ENCODE measurements at regions not wholly inside any gene's neighbourhood (a gene's known extent, or its start where the extent isn't known, plus 50 kb on each side); places are given as distances from the start of the nearest gene placed in this dataset.

- intact Hi-C loops (cut with micrococcal nuclease; ENCODE audit: unreplicated experiment): no loop called here
- ChIA-PET POLR2A (no interaction called here), CTCF (ENCODE audit: low intra/inter-chr PET ratio, low total read pairs) (no interaction called here)
- BruUV-seq (replicated peaks): no TSS peak
- Histone ChIP-seq H3K9me3 (ENCODE audit: low read length) (no peaks in the 10 kb centered on the region), H2AFZ (ENCODE audit: low read length) (no peak overlapping the region), H3K9ac (ENCODE audit: insufficient read depth, low read depth, low read length) (no peak overlapping the region), H3K27ac (ENCODE audit: extremely low read length, insufficient read depth, low read length) (no peak overlapping the region), H3K4me2 (ENCODE audit: low read depth, low read length) (no peak overlapping the region), H3K4me1 (ENCODE audit: insufficient read depth, low read length) (no peaks in the 10 kb centered on the region), H4K20me1 (ENCODE audit: insufficient read depth, low read length) (no peaks in the 10 kb centered on the region), H3K79me2 (ENCODE audit: insufficient read depth, low read length) (no peaks in the 10 kb centered on the region), H3K4me3 (replicated peaks in 1 of 3; ENCODE audit: insufficient read depth in 1 of 3, low read depth in 2 of 3, low read length in 3 of 3) (no peak overlapping the region), H3K27me3 (ENCODE audit: control insufficient read depth in 1 of 2, insufficient read depth in 2 of 2, low read length in 2 of 2) (peaks cover 0 to 15% of the 10 kb centered on the region in 2 experiments; a peak in 1 of 5 replicates), H3K36me3 (replicated peaks in 1 of 2; ENCODE audit: control insufficient read depth in 1 of 2, insufficient read depth in 2 of 2, low read length in 2 of 2) (no peaks in the 10 kb centered on the region)
- DNase-seq (ENCODE audit: low spot score) (no peak), FAIRE-seq (no peak), ATAC-seq (no peak)
- 10% methylated on average over 3 of the region's 4 CpGs for WGBS (ENCODE audit: low lambda C conversion rate)
- in situ Hi-C loops (cut with HindIII; ENCODE audit: extremely low pct_ligation_motif_present, low pct_unique_long_range_greater_than_20kb): no loop called here
- TF ChIP-seq ZNF800 (CRISPR knock-in tag; IDR thresholded peaks at IDR 0.05) (no peak), ZBTB20 (CRISPR knock-in tag; IDR thresholded peaks at IDR 0.05; ENCODE audit: borderline replicate concordance, low read depth) (no peak), RXRA (CRISPR knock-in tag; IDR thresholded peaks at IDR 0.05) (no peak), PAX8 (CRISPR knock-in tag; IDR thresholded peaks at IDR 0.05; ENCODE audit: borderline replicate concordance) (no peak), MTERF4 (CRISPR knock-in tag; IDR thresholded peaks at IDR 0.05) (no peak), ZNF441 (CRISPR knock-in tag; IDR thresholded peaks at IDR 0.05; ENCODE audit: borderline replicate concordance) (no peak), ZNF703 (CRISPR knock-in tag; IDR thresholded peaks at IDR 0.05; ENCODE audit: borderline replicate concordance) (no peak), ZNF646 (CRISPR knock-in tag; IDR thresholded peaks at IDR 0.05) (no peak), ZNF235 (CRISPR knock-in tag; IDR thresholded peaks at IDR 0.05; ENCODE audit: borderline replicate concordance) (no peak), FOXM1 (CRISPR knock-in tag; IDR thresholded peaks at IDR 0.05) (no peak), DPF2 (CRISPR knock-in tag; IDR thresholded peaks at IDR 0.05; ENCODE audit: borderline replicate concordance, low read depth) (no peak), ZSCAN30 (CRISPR knock-in tag; IDR thresholded peaks at IDR 0.05) (no peak), KLF11 (CRISPR knock-in tag; IDR thresholded peaks at IDR 0.05) (no peak), MTA1 (CRISPR knock-in tag; IDR thresholded peaks at IDR 0.05; ENCODE audit: borderline replicate concordance) (no peak), SRSF4 (IDR thresholded peaks at IDR 0.05; ENCODE audit: low read depth, low read length, poor library complexity, severe bottlenecking) (no peak)
Observed at GRCh38 chr1:14442669-14443068, 155.8 kb upstream of the KAZN start.
